ENCODE measurements at regions not wholly inside any gene's neighbourhood (a gene's known extent, or its start where the extent isn't known, plus 50 kb on each side); places are given as distances from the start of the nearest gene placed in this dataset.
A peak's percentile ranks its signal among the peaks of the same experiment; 100 is the strongest.

DNA sequence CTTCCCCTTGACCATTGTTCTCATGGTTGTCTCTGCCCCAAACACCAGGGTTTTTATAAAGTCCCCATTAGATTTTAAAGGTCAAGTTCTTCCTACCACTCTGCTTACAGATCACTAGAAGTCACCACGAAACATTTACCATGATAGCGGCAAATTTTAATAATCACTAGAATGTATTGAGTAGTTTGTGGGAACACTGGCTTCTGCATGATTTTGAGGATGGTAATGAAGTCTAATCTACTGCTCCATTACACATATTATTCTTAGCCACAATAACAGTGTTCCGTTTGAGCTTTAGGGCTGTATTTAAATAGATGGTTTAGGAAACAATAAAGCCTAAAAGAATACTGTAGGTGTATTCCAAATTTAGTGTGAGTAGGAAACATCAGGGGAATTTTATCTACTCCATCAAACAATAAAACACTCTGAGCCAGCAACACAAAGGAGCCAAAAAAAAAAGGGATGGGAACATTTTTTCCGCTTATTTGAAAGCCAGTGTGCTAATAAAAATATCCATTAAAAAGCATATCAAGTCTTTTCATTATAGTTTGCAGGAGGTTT is 49.7 kb downstream of the KLF12 start:
- no peak for DNase-seq

DNA sequence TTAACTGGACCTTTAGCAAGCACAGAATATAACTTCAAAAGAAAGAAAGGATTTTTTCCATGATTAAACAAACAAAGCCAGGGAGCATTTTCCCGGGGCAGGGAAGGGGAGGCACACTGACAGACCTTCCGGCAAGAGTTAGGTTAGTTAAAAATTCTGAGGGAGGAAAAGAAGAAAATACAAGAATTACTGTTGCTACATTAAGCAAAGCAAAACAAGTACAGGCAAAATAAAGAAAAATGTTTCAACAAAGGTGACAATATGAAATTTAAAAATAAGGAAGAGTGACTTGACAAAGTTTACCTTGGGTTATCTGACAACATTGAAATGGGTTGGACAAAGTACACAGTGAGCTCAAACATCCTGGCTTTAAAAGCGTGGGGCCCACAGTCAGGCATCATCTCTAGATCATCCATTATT is 51.5 kb downstream of the KLF12 start:
- no peak for DNase-seq

DNA sequence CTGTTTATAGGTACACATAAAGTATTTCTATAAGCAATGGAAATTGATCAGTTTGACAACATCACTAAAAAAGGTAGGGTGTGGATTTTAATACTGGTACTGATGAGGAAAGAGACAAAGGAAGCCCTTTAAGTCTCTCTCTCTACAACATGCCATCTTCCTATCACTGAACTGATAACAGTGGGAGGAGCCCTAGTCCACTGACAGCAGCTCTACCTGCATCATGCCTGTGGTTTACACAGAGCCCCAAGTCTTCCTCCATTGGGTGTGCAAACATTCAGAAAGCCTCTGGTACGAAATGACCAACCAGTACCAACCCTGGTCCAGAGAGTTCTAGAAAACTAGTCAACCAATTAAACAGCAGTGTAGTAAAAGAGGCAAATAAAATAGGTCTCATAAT is 53.4 kb downstream of the KLF12 start:
- DNase-seq: no peak

DNA sequence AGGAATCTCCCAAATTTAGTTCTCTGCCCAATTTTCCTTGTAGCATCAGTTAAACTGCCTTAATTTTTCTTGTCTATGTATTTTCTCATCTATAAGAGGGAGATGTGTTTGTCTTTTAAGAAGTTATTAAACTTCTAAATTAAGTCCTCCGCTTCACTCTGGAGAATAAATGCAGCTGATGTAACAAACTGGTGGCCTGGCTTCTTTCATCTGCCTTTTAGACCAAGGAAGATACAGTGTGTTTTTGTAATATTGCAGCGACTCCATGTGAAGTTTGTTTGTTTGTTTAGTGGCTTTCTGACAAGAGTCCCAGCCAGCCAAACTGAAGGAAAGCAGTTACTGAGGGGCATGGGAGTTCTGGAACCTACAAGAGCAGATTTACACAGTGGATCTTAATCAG is 56.4 kb downstream of the KLF12 start:
- no peak for DNase-seq

DNA sequence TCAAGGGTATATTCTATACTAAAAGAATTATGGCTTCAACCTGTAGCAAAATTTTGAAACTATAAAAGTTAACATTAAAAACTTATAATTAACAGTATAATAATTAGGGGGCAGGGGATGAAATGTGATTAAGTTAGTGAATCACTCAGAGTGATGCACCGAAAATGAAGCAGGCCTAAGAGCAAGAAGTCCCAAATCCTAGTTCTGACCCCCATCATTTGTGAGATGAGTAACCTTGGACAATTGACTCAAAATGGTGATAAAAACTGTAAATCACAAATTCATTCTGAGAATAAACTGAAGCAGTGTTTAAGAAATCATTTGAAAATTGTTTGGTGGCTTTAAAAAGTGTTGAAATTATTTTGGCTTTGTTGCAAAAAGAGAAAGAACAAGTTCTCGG is 56.8 kb downstream of the KLF12 start:
- no peak for DNase-seq

DNA sequence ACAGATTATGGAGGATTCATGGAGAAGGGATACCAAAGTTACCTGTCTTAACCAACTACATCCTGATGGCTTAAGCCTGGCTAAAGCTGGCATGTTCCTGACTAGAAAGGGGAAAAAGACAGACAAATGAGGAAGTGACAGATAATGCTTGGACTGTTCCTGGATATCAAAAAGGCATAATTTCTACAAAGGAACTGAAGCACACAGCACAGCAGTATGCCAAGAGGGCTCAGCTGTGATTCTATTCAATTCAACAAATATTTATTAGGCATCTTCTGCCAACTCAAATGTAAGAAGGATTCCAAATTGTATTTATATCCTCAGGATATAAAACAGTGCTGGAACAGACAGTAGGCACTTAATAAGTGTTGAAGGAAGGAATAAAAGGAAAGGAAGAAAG is 59.5 kb downstream of the KLF12 start:
- no peak for DNase-seq

DNA sequence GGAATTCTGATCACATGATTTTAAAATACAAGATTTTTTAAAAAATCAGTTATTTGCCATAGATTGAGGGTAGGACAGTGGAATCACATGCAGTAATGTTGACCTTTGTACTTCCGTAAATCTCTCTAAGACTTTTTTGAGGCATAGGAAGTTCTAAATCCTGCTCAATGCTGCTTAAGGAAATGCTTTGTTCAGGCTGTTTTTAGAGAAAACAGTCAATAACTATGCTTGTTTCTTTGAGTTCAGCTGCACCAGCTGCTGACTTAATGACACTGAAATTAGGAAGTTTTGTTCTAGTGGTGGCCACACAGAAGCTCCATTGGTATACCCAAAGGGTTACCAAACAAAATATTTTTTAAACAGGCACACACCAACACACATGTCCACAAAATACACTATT is 60.9 kb downstream of the KLF12 start:
- DNase-seq: no peak

DNA sequence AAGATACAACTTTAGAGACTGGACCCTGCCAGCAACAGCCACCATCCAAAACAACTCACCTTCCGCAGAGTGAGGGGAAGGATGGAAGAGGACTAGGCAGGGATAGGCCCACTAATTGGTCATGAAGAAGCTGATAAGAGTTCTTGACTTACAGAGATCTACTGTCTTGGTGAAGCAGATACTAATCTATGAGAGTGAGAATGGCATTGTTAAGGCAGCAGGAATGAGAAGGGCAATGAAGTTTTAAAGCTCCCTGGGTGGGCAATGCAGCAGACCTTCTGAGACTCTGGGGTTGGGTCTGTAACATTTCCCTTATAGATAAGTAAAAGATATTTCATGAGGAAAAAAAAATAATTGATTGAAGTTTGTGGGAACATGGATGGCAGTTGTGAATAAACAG is 63.7 kb downstream of the KLF12 start:
- DNase-seq: no peak

DNA sequence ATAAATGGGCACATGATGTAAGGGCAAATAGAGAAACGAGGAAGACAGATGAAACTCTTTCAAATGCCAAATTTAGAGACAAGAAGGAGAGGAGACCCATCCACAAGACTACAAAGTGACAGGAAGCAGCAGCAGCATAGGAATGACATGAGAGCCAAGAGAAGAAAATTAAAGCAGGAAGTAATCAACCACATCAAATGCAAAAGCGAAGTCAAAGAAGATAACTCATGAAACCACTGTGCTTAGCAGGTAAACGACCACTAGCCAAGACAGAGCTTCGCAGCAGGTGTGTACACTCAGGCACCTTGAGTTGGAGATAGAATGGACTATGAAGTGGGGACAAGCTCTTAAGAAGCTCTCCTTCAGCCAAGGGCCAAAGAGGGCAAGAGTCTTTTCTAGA is 64.1 kb downstream of the KLF12 start:
- no peak for DNase-seq

DNA sequence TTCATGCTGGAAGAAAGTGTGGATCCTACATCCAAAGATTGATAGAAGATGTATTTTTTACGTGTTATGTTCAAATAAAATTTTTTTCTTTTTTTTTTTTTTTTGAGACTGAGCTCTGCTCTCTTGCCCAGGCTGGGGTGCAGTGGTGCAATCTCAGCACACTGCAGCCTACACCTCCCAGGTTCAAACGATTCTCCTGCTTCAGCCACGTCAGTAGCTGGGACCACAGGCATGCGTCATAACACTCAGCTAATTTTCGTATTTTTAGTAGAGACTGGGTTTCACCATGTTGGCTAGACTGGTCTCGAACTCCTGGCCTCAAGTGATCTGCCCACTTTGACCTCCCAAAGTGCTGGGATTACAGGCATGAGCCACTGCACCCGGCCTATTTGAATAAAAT is 65.7 kb downstream of the KLF12 start:
- DNase-seq: no peak

DNA sequence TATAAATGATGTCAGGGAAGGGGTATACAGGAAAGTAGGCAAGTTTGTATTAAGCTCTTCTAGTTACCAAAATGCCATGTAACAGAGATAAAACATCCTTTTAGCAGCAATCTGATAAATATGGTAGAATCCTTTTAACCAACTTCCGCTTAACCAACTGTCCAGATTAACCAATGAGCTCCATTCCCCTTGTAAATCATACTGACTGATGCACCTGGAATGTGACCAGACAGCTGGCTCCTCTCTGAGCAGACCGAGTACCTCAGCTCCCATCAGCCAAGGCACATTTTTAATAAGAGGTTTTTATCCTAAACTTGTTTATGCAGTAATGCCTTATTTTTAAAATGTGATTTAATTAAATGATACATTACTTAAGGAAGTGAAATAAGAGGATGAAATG is 66.4 kb downstream of the KLF12 start:
- no peak for DNase-seq

DNA sequence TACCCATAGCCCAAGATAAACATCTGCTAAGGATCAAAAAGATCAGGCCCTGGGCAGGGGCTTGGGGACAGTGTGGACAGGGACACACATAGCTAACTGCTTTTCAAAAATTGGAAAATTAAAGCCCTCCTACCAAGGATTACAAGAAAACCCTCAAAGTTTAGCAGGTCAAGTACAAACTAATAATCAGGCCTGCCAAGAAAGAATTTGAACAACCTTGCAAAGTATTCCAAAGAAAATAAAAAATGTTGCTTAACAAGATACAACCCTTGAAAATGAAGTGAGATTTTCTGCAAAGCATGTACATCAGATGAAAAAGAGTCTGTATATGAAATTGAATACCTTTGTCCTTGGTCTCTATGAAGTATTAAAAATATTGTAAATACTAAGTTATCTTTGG is 67.3 kb downstream of the KLF12 start:
- DNase-seq: no peak

DNA sequence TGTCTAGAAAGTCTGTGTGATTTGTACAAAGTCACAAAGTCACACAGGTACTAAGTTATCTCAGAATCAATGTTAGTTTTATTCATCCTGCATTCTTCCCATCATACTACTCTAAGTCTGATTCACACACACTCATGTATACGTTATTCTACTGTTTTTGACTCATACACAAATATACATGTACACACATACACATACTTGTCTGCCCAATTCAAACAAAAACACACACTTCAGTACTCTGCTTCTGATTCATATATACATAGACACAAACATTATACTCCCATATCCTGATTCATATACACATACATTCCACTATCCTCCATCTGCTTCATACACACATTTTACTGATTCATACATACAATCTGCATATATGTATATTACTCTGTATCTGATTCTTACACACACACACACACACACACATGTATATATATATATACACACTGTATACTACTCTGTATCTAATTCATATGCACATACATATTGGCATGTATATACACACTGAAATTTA is 69.3 kb downstream of the KLF12 start:
- DNase-seq: no peak

DNA sequence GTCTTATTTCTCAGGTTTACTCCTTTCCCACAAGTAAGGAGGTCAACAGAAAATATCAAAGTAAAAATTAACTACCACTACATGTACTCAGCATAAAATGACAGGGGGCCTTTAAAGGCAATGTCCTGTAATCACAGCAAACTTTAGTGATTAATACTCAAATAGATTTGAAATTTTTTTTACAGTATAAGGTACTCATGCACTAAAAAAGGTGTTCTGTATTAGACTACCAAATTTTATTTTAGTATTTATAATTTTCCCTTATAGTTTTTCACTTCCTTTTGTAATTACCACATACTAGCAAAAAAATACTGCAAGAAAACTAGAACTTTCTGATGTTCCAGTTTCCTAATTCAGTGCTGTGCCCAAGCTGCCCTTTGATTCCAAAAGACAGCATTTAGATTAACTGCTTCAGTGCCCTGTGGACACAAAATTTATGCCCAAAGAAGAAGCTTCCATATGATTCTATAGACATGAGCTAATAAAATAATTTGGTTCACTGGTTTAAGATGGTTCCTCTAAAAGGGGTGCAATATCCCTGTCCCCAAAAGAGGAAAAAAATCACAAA is 70.6 kb downstream of the KLF12 start:
- DNase-seq: peak in 1 of 2 donors; percentile 11

DNA sequence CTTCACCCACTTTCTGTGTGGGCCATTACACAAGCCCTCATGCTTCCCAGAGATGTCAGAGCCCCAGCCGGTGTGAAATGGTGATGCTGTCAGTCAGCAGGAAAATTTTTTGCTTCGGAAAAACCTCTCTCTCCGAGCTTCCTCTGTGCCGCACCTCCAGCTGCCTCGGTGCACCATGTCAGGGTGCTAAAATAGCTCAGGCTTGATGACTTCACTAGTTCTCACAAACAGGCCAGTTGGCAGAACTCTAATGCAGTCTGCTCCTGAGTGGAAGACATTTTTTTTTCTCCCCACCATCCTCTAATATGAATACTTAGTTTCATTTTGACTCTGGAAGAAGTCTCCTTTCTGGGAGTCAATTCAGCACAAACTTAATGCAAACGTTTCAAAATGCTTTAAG is 71.3 kb downstream of the KLF12 start:
- DNase-seq: no peak

DNA sequence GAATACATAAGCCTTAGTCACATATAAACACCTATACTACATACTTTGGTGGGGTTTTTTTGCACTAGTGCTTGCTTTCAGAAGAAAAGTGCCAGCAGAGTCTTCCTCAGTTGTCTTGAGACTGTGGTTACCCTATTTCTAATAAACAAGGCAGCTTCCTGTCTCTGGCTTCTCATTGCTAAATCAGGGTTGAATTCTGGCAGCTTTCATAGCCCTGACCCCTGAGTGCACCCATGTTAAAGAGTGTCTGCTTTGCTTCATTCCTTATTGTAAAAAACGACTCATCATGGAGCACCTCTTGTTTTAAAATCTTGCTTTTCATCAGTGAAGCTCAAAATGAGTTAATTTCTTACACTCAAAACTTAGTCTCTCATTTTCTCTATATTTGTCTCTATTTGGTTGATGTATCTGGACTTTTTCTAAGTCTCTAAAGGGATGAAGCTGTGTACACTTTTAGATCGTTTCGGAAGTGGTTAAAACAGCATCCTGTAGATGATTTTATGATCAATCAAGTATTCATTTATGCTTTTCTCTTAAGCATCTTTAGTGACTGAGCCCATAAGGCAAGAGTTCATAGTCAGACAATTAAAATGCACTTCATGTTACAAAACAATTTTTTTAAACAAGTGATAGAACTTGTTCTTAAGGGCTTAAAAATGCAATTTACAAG is 72.1 kb downstream of the KLF12 start:
- DNase-seq: peak in 1 of 2 donors; percentile 41

DNA sequence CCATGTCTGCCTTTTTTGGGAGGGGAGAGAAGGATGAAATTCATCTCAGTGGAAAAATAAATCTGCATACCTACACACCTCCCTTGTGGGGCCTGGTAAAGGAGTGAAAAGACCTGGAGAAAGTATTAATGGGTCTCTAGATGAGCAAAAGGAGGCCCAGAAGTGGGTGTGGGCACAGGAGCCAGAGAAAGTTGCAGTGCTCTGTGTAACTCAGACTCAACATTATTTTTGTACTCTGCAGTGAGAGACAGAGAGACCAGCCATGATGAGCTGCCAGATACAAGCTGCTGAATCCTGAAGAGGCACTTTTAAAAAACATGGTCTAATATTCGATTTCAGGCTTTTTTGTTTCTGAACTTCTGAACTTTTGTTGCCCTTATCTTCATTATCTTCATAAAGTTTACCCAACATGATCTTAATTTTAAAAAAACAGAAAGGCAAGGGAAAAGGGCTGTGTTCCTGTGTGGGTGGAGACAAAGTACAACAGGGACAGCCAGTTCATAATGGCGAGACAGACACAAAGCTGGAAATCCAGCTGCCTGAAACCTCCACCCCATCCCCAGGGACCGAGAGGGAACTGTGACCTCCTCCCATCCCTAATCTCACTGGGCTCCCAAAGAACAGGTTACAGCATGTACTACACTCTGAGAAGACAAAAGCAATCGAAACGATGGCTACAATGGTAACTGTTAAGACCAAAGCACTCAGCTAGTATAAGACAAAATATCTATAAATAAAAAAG is 77.2 kb downstream of the KLF12 start:
- no peak for DNase-seq

DNA sequence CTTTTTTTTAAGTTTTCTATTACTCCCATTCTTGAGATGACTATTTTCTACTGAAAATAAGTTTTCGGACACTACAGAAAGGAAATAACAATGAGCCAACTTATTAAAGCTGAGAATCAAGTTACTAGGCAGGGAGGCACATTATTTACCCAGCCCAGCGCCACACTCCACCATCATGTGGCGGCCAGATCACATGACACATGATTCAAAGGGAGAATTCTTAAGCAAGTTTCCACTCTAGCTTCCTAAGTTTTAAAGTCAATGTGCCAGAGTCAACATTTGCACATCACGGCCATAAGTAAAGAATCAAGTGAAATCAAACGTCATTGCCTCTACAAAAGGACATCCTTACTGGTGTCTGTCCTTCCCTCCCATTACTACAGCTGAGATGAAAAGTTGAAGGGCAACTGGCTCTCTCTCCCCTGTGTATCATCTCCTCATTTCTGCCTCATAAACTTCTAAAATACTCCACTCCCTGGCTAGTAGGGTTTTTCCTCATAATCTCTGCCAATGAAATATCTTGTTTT is 81.7 kb downstream of the KLF12 start:
- DNase-seq: no peak

DNA sequence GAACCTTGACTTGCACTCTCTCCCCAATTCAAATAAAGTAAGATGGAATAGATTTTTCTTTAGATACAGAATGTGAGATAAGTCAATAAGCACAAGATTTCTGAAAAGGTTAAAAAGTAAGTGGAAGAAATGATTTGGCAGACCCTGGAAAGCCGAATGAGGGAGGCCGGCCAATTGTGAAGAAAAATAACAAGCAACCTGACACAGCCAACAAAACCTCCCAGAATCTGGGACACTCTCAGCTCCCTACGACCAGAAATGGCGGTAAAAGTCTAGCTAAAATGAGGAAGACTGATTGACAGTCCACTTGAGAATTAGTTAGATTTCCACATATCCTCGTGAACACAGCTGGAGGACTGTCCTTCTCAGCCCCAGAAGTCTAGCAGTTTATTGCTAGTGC is 85.4 kb downstream of the KLF12 start:
- DNase-seq: no peak

DNA sequence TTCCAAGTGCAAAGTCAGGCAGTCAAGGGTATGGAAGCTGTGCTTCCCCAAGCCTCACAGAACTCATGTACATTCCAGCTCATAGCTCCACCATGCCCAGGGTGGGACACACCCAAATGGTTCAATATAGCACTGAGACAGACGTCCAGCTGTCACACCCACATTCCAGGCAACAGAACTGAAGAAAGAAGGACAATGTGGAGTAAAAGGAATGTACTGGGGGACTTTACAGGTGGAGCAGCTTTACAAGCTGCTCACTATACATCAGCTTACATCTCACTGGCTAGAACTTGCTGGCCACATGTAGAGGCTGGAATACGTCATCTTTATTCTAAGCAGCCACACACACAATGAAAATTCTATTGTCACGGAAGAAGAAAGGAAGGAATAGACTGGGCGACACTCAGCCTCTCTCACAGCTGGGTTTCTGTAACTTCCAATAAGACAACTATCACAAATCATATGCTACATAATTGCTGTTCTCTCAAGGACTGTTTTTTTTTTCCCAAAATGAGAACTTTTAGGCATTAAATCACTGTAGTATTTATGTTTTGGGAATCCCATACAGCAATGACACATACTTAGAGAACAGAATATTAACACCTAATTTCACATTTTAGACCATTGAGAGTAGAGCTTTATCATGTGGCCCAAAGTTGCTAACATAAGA is 86.1 kb downstream of the KLF12 start:
- DNase-seq: no peak

DNA sequence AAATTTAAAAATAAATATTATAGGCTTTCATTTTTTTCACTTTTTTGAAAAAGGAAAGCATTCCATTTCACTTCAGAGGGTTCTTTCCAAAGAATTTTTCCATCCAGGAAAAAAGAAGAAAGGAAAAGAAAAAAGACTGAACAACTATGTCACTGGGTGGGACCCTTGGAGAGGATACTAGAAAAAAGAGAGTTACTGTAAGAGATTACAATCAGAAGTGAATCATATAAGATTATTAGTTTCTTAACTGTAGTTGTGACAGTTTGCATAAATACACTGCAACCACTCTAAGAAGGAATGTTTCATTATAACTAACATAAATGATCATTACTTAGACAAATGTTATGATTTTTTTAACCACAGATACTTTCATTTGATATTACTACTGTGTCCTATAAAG is 87.8 kb downstream of the KLF12 start:
- no peak for DNase-seq

DNA sequence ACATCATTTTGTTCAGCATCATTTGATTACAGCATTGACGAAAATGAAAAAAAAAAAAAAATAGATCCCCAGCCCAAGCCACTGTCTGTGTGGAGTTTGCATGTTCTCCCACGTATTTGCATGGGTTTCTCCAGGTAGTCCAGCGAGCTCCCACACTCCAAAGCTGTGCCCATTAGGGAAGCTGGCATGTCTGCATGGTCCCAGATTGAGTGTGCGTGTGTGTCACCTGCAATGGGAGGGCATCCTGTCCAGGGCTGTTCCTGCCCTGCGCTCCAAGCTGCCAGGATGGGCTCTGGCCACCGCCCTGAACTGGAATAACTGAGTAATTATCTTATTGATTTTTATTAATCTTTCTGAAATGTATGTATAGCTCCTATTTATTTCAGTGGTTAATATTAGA is 88.6 kb downstream of the KLF12 start:
- DNase-seq: no peak

DNA sequence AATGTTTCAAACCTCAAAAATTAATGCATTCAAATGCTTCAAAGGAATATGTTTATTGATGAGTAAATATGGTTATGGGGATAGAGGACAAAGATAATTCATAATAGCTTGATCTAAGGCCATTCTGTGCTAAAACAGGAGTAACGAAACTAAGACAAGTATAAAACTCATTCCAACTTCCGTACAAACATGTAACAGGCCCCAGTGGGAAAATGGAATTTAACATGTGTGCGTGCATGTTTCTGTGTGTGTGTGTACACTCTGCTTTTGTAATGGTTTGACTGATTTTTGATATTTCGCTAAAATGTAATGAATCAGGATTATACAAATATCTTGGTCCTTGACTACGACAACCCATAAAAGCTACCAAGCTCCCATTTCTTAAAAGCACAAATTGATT is 91.0 kb downstream of the KLF12 start:
- no peak for DNase-seq

Data from inflammatory macrophage (primary cell).